Retina (tissue), 1 donor: ENCODE measurements at regions not wholly inside any gene's neighbourhood (a gene's known extent, or its start where the extent isn't known, plus 50 kb on each side); places are given as distances from the start of the nearest gene placed in this dataset.
A peak's percentile ranks its signal among the peaks of the same experiment; 100 is the strongest.
"Not testable (repeated sequence)": the region's sequence is repeated elsewhere in the genome, so short reads cannot be mapped to it uniquely, and the experiment has no call there.

ENCODE experiments used
- DNase-seq: peaks from one replicate; pipeline ENCODE4 v3.0.0-alpha.2; 2016

GRCh38 chr12:107377596-107378385, 284.4 kb upstream of the CRY1 start:
- DNase-seq, result no peak

- DNase-seq, result no peak
These were observed 285.3 kb upstream of the CRY1 start for GRCh38 chr12:107378609-107379008.

- not testable (repeated sequence) for DNase-seq
These were observed 285.9 kb upstream of the CRY1 start for GRCh38 chr12:107379142-107379851.

GRCh38 chr12:107379852-107380567, 286.7 kb upstream of the CRY1 start:
- no peak for DNase-seq

GRCh38 chr12:107384645-107385044, 291.3 kb upstream of the CRY1 start:
- DNase-seq, result no peak

- DNase-seq, result no peak
These were observed 292.2 kb upstream of the CRY1 start for GRCh38 chr12:107385509-107385908.

GRCh38 chr12:107386569-107386968, 293.2 kb upstream of the CRY1 start:
- DNase-seq, result peak; percentile 66

GRCh38 chr12:107388263-107388662, 294.9 kb upstream of the CRY1 start:
- no peak for DNase-seq

- no peak for DNase-seq
These were observed 295.2 kb upstream of the PWP1 start for GRCh38 chr12:107390414-107390813.

GRCh38 chr12:107393043-107393717, 292.4 kb upstream of the PWP1 start:
- no peak for DNase-seq

- no peak for DNase-seq
These were observed 290.9 kb upstream of the PWP1 start for GRCh38 chr12:107394693-107395092.

- DNase-seq, result no peak
These were observed 289.8 kb upstream of the PWP1 start for GRCh38 chr12:107395817-107396216.

GRCh38 chr12:107396991-107397390, 288.6 kb upstream of the PWP1 start:
- no peak for DNase-seq

- no peak for DNase-seq
These were observed 287.6 kb upstream of the PWP1 start for GRCh38 chr12:107397890-107398500.

GRCh38 chr12:107399046-107399445, 286.6 kb upstream of the PWP1 start:
- no peak for DNase-seq

- no peak for DNase-seq
These were observed 284.7 kb upstream of the PWP1 start for GRCh38 chr12:107400686-107401447.

- DNase-seq, result no peak
These were observed 283.3 kb upstream of the PWP1 start for GRCh38 chr12:107402041-107403022.

- DNase-seq, result no peak
These were observed 280.6 kb upstream of the PWP1 start for GRCh38 chr12:107404981-107405380.

GRCh38 chr12:107405436-107405835, 280.2 kb upstream of the PWP1 start:
- no peak for DNase-seq

GRCh38 chr12:107406932-107407331, 278.7 kb upstream of the PWP1 start:
- no peak for DNase-seq
